ENCODE measurements at regions not wholly inside any gene's neighbourhood (a gene's known extent, or its start where the extent isn't known, plus 50 kb on each side); places are given as distances from the start of the nearest gene placed in this dataset.
"Not testable (repeated sequence)": the region's sequence is repeated elsewhere in the genome, so short reads cannot be mapped to it uniquely, and the experiment has no call there.

DNA sequence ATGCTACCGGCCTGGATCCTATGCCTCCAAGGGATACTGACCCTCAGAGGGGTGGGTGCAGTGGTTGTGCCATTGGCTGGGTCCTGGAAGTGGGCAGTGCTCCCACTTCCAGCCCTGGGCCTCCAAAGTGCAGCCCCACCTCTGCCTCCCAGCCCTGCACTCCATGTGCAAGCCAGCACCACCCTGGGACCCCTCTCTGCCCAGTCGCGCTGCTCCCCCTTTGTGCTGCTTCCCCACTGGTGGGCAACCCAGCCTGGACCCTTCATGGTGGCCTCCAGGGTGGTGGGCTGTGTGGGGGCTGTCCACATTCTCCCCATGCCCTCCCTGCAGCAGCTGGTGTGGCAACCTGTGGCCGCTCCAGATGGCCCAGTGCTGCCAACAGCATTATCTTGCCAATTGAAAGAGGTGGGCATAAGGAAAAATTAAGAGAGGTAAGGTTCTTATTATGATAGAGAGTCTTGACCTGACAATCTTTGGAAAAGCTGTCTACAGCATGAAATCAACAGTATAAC is 309.7 kb downstream of the GUCY2F start:
- Histone ChIP-seq H3K36me3 (ENCODE audit: control insufficient read depth, insufficient read depth, low read length) (no peaks in the 10 kb centered on the region), H3K9me3 (replicated peaks; ENCODE audit: control insufficient read depth, low read depth, low read length) (peaks cover 4% of the 10 kb centered on the region)
- 100% methylated on average over 1 of the region's 4 CpGs for WGBS (ENCODE audit: insufficient coverage)

DNA sequence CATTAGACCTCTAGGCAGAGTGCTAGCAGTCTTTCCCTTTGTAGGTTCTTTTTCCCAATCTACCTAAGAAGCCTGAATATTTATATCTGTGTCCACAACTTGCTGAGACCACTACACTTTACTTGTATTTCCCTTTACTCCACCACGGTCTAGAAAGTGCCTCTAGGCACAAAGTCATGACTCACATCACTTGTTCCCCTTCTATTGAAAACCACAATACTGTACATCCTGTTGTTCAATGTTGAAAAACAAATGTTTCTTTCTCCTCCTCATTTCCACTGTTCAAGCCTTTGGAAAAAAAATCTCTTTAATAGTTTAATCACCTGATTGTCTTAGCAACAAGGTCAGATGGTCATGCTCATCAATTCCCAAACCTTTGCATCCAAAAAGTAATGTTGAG is 326.7 kb downstream of the GUCY2F start:
- no peaks in the 10 kb centered on the region for H3K4me1 ChIP-seq (ENCODE audit: control insufficient read depth, insufficient read depth, low read length)
- DNase-seq, result no peak
- no peak overlapping the region for H3K4me3 ChIP-seq (ENCODE audit: low read length)
- WGBS (ENCODE audit: insufficient coverage), result 43% methylated on average over 1 of the region's 1 CpG
- no peak overlapping the region for H3K27ac ChIP-seq (ENCODE audit: low read length)
- no peaks in the 10 kb centered on the region for H3K27me3 ChIP-seq (ENCODE audit: control insufficient read depth, insufficient read depth, low read length)
- no peaks in the 10 kb centered on the region for H3K36me3 ChIP-seq (ENCODE audit: control insufficient read depth, insufficient read depth, low read length)
- H3K9me3 ChIP-seq (replicated peaks; ENCODE audit: control insufficient read depth, low read depth, low read length), result peaks cover 3% of the 10 kb centered on the region

More for the DNA sequence above, 309.7 kb downstream of the GUCY2F start:
- DNase-seq, result no peak
- Histone ChIP-seq H3K4me1 (ENCODE audit: control insufficient read depth, insufficient read depth, low read length) (no peaks in the 10 kb centered on the region), H3K27me3 (ENCODE audit: control insufficient read depth, insufficient read depth, low read length) (peaks cover 8% of the 10 kb centered on the region), H3K4me3 (ENCODE audit: low read length) (no peak overlapping the region), H3K27ac (ENCODE audit: low read length) (no peak overlapping the region)

DNA sequence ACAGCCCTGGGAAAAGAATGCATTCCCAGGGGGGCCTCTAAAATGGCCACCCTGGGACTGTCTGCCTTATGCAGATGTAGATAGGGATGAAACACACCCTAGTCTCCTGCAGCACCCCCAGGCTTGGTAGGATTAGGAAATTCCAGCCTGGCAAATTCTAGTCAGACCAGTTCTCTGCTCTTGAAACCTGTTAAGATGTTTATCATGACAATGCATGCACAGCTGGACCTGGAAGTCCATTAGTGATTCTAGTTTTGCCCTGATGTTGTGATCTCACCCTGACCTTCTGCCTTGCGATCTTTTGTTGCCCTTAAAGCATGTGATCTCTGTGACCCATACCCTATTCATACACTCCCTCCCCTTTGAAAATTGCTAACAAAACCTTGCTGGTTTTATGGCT is 337.7 kb downstream of the GUCY2F start:
- H3K4me3 ChIP-seq (ENCODE audit: low read length); H3K27ac ChIP-seq (ENCODE audit: low read length); H3K27me3 ChIP-seq (ENCODE audit: control insufficient read depth, insufficient read depth, low read length); H3K4me1 ChIP-seq (ENCODE audit: control insufficient read depth, insufficient read depth, low read length); DNase-seq; H3K36me3 ChIP-seq (ENCODE audit: control insufficient read depth, insufficient read depth, low read length): not testable (repeated sequence)
- H3K9me3 ChIP-seq (replicated peaks; ENCODE audit: control insufficient read depth, low read depth, low read length), result peaks cover 12% of the 10 kb centered on the region
- 94% methylated on average over 1 of the region's 1 CpG for WGBS (ENCODE audit: insufficient coverage)

DNA sequence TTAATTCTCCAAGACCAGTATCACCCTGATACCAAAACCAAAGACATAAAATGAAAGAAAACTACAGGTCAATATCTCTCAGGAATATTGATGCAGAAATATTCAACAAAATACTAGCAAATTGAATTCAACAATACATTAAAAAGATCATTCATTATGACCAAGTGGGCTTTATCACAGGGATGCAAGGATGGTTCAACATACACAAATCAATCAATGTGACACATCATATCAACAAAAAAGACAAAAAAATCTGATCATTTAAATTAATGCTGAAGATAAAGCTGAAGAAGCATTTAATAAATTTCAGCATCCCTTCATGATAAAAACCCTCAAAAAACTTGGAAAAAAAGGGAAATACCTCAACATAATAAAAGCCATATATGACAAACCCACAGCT is 341.4 kb downstream of the GUCY2F start:
- Histone ChIP-seq H3K27me3 (ENCODE audit: control insufficient read depth, insufficient read depth, low read length) (no peaks in the 10 kb centered on the region), H3K9me3 (replicated peaks; ENCODE audit: control insufficient read depth, low read depth, low read length) (peaks cover 12% of the 10 kb centered on the region), H3K4me3 (ENCODE audit: low read length) (no peak overlapping the region), H3K36me3 (ENCODE audit: control insufficient read depth, insufficient read depth, low read length) (no peaks in the 10 kb centered on the region), H3K4me1 (ENCODE audit: control insufficient read depth, insufficient read depth, low read length) (no peaks in the 10 kb centered on the region), H3K27ac (ENCODE audit: low read length) (no peak overlapping the region)
- no peak for DNase-seq

DNA sequence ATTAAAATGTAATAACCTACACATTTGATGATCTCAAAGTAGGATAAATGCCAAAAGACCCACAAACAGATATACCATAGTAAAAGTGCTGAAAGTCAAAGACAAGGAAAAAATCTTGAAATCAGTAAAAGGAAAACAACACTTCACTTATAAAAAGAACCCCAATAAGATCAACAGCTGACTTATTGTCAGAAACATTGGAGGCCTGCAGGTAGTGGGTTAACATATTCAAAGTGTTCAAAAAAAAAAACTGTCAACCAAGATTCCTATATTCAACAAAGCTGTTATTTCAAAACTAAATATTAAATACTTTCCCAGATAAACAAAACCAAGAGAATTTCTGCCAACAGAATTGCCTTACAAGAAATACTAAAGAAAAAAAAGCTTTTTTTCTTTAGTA is 347.1 kb downstream of the GUCY2F start:
- Histone ChIP-seq H3K36me3 (ENCODE audit: control insufficient read depth, insufficient read depth, low read length) (no peaks in the 10 kb centered on the region), H3K27me3 (ENCODE audit: control insufficient read depth, insufficient read depth, low read length) (no peaks in the 10 kb centered on the region), H3K4me1 (ENCODE audit: control insufficient read depth, insufficient read depth, low read length) (no peaks in the 10 kb centered on the region), H3K9me3 (replicated peaks; ENCODE audit: control insufficient read depth, low read depth, low read length) (peaks cover 9% of the 10 kb centered on the region), H3K27ac (ENCODE audit: low read length) (no peak overlapping the region), H3K4me3 (ENCODE audit: low read length) (no peak overlapping the region)
- DNase-seq, result no peak

DNA sequence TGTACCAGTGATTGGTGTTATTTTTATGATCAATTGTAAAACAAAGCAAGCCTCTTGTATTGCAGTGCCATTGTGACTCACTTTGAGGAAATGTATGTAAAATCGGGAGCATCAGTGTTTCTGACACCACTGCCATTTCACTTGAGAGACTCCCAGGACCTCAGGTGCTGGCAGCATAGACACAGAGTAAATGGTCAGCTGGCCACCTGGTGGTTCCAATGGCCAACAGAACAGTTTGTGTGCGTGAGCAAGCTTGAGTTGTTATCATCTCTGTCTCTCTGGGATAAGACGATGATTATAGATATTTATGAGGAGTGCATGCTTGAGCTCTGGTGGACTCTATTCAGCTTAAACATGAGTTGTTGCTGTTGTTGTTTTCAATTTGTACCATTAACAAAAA is 356.6 kb downstream of the GUCY2F start:
- WGBS (ENCODE audit: insufficient coverage), result 91% methylated on average over 1 of the region's 3 CpGs
- H3K27ac ChIP-seq (ENCODE audit: low read length), result no peak overlapping the region
- peaks cover 2% of the 10 kb centered on the region for H3K27me3 ChIP-seq (ENCODE audit: control insufficient read depth, insufficient read depth, low read length)
- no peaks in the 10 kb centered on the region for H3K4me1 ChIP-seq (ENCODE audit: control insufficient read depth, insufficient read depth, low read length)
- no peak for DNase-seq
- no peak overlapping the region for H3K4me3 ChIP-seq (ENCODE audit: low read length)
- no peaks in the 10 kb centered on the region for H3K36me3 ChIP-seq (ENCODE audit: control insufficient read depth, insufficient read depth, low read length)
- no peaks in the 10 kb centered on the region for H3K9me3 ChIP-seq (replicated peaks; ENCODE audit: control insufficient read depth, low read depth, low read length)

DNA sequence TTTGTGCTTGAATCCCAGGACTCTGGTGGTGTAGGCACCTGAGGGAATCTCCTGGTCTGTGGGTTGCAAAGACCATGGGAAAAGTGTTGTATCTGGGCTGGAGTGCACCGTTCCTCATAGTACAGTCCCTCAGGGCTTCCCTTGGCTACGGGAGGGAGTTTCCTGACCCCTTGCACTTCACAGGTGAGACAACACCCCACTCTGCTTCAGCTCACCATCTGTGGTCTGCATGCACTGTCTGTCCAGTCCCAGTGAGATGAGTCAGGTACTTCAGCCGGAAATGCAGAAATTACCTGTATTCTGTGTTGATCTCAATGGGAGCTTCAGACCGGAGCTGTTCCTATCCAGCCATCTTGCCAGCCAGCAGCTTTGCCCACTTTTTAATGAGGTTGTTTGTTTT is 353.0 kb upstream of the IRS4 start:
- 88% methylated on average over 3 of the region's 4 CpGs for WGBS (ENCODE audit: insufficient coverage)
- Histone ChIP-seq H3K4me1 (ENCODE audit: control insufficient read depth, insufficient read depth, low read length) (no peaks in the 10 kb centered on the region), H3K9me3 (replicated peaks; ENCODE audit: control insufficient read depth, low read depth, low read length) (no peaks in the 10 kb centered on the region), H3K36me3 (ENCODE audit: control insufficient read depth, insufficient read depth, low read length) (no peaks in the 10 kb centered on the region), H3K27ac (ENCODE audit: low read length) (no peak overlapping the region), H3K4me3 (ENCODE audit: low read length) (no peak overlapping the region), H3K27me3 (ENCODE audit: control insufficient read depth, insufficient read depth, low read length) (peaks cover 4% of the 10 kb centered on the region)
- no peak for DNase-seq

DNA sequence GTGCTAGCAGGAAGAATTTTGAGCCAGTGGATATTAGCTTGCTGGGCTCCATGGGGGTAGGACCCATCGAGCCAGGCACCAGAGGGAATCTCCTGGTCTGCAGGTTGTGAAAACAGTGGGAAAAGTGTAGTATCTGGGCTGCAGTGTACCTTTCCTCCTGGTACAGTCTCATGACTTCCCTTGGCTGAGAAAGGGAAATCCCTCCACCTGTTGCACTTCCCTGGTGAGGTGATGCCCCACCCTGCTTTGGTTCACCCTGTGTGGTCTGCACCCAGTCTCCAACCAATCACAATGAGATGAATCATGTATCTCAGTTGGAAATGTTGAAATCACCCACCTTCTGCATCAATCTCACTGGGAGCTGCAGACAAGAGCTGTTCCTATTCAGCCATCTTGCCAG is 341.4 kb upstream of the IRS4 start:
- H3K4me1 ChIP-seq (ENCODE audit: control insufficient read depth, insufficient read depth, low read length), result no peaks in the 10 kb centered on the region
- peaks cover 2% of the 10 kb centered on the region for H3K27me3 ChIP-seq (ENCODE audit: control insufficient read depth, insufficient read depth, low read length)

DNA sequence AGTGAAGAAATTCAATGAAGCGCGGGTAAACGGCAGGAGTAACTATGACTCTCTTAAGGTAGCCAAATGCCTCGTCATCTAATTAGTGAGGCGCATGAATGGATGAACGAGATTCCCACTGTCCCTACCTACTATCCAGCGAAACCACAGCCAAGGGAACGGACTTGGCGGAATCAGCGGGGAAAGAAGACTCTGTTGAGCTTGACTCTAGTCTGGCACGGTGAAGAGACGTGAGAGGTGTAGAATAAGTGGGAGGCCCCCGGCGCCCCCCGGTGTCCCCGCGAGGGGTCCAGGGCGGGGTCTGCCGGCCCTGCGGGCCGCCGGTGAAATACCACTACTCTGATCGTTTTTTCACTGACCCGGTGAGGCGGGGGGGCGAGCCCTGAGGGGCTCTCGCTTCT is 317.8 kb upstream of the IRS4 start:
- H3K4me1 ChIP-seq (ENCODE audit: control insufficient read depth, insufficient read depth, low read length); H3K9me3 ChIP-seq (replicated peaks; ENCODE audit: control insufficient read depth, low read depth, low read length); H3K36me3 ChIP-seq (ENCODE audit: control insufficient read depth, insufficient read depth, low read length); H3K27me3 ChIP-seq (ENCODE audit: control insufficient read depth, insufficient read depth, low read length); H3K4me3 ChIP-seq (ENCODE audit: low read length); H3K27ac ChIP-seq (ENCODE audit: low read length): not testable (repeated sequence)
- WGBS (ENCODE audit: insufficient coverage), result 77% methylated on average over 16 of the region's 27 CpGs
- peak; percentile 85 for DNase-seq

More for the DNA sequence above, 341.4 kb upstream of the IRS4 start:
- Histone ChIP-seq H3K9me3 (replicated peaks; ENCODE audit: control insufficient read depth, low read depth, low read length) (no peaks in the 10 kb centered on the region), H3K36me3 (ENCODE audit: control insufficient read depth, insufficient read depth, low read length) (no peaks in the 10 kb centered on the region), H3K4me3 (ENCODE audit: low read length) (no peak overlapping the region), H3K27ac (ENCODE audit: low read length) (no peak overlapping the region)
- DNase-seq, result no peak
- no CpG with 5 or more reads among the region's 1 CpG for WGBS (ENCODE audit: insufficient coverage)

DNA sequence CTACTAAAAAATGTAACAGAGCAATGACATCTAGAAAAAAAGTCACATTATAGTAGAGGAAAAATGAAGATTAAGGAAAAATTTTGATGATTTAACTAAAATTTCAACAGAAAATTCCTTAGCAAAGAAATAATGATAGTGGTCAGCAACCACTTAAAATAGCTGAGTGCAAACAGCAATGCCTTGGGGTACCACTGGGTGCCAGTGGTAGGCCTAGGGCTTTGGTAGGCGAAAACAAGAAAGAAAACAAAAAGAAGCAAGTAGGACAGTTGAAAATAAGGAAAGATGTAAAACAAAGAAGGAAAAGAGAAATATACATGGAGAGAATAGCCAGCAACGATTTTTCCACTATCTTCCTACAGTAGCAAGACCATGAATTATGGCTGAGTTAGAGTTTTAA is 313.5 kb upstream of the IRS4 start:
- Histone ChIP-seq H3K4me3 (ENCODE audit: low read length) (no peak overlapping the region), H3K9me3 (replicated peaks; ENCODE audit: control insufficient read depth, low read depth, low read length) (peaks cover 3% of the 10 kb centered on the region), H3K27me3 (ENCODE audit: control insufficient read depth, insufficient read depth, low read length) (no peaks in the 10 kb centered on the region), H3K27ac (ENCODE audit: low read length) (no peak overlapping the region), H3K4me1 (ENCODE audit: control insufficient read depth, insufficient read depth, low read length) (no peaks in the 10 kb centered on the region), H3K36me3 (ENCODE audit: control insufficient read depth, insufficient read depth, low read length) (no peaks in the 10 kb centered on the region)
- no peak for DNase-seq
- WGBS (ENCODE audit: insufficient coverage), result no CpG with 5 or more reads among the region's 2 CpGs

DNA sequence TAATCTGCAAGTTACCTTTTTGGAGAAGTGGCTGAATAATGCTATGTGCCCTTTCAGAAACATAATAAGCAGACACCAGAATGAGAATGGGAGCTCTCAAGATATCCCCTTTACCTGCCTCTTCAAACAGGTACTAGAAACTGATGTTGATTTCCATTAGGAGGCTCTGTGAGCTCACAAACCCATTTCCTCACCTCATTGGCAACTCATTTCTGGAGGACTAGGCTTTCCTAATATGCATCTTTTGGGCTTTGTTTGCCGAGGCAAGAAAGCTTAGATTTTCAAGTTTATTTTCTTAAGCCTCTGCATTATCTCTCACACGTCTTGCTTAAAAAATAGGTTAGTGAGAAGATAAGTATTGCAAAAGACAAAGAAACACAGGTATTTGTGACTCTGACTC is 313.1 kb upstream of the IRS4 start:
- no peak for DNase-seq
- Histone ChIP-seq H3K9me3 (replicated peaks; ENCODE audit: control insufficient read depth, low read depth, low read length) (peaks cover 3% of the 10 kb centered on the region), H3K4me3 (ENCODE audit: low read length) (no peak overlapping the region), H3K36me3 (ENCODE audit: control insufficient read depth, insufficient read depth, low read length) (no peaks in the 10 kb centered on the region), H3K27ac (ENCODE audit: low read length) (no peak overlapping the region), H3K4me1 (ENCODE audit: control insufficient read depth, insufficient read depth, low read length) (no peaks in the 10 kb centered on the region), H3K27me3 (ENCODE audit: control insufficient read depth, insufficient read depth, low read length) (no peaks in the 10 kb centered on the region)
- WGBS (ENCODE audit: insufficient coverage), result no CpG with 5 or more reads among the region's 2 CpGs

All from muscle of leg (tissue), 3 donors.